GM21367 (cell line): ENCODE measurements at regions not wholly inside any gene's neighbourhood (a gene's known extent, or its start where the extent isn't known, plus 50 kb on each side); places are given as distances from the start of the nearest gene placed in this dataset.

Experiments
- ATAC-seq: cut with Tn5 transposase; IDR thresholded peaks from one replicate; pipeline ENCODE4 v1.9.1; 2021; ENCODE audit not compliant: unreplicated experiment

GRCh38 chr2:45337481-45337880 is 273.6 kb downstream of the SRBD1 start:
- ATAC-seq = no peak

GRCh38 chr2:45334205-45334604 is 276.9 kb downstream of the SRBD1 start:
- no peak for ATAC-seq

GRCh38 chr2:45332567-45332966 is 278.5 kb downstream of the SRBD1 start:
- ATAC-seq = no peak

GRCh38 chr2:45332094-45332493 is 279.0 kb downstream of the SRBD1 start:
- ATAC-seq = no peak

- no peak for ATAC-seq
Observed at GRCh38 chr2:45331410-45331786, 279.7 kb downstream of the SRBD1 start.

GRCh38 chr2:45330637-45331409 is 280.2 kb downstream of the SRBD1 start:
- ATAC-seq = no peak

GRCh38 chr2:45330108-45330507 is 281.0 kb downstream of the SRBD1 start:
- no peak for ATAC-seq

- ATAC-seq = no peak
Observed at GRCh38 chr2:45329045-45329677, 281.9 kb downstream of the SRBD1 start.

GRCh38 chr2:45328264-45328870 is 282.7 kb downstream of the SRBD1 start:
- ATAC-seq = no peak

- no peak for ATAC-seq
Observed at GRCh38 chr2:45323344-45323743, 287.7 kb downstream of the SRBD1 start.

- ATAC-seq = no peak
Observed at GRCh38 chr2:45320956-45321355, 290.1 kb downstream of the SRBD1 start.

GRCh38 chr2:45319683-45320455 is 291.2 kb downstream of the SRBD1 start:
- no peak for ATAC-seq

GRCh38 chr2:45318686-45319085 is 292.4 kb downstream of the SRBD1 start:
- no peak for ATAC-seq

GRCh38 chr2:45316576-45317338 is 294.3 kb downstream of the SRBD1 start:
- ATAC-seq = no peak

GRCh38 chr2:45315861-45316260 is 295.2 kb downstream of the SRBD1 start:
- ATAC-seq = no peak

GRCh38 chr2:45312275-45312674 is 298.8 kb downstream of the SRBD1 start:
- ATAC-seq = no peak

- no peak for ATAC-seq
Observed at GRCh38 chr2:45311559-45311958, 299.5 kb downstream of the SRBD1 start.

GRCh38 chr2:45307147-45307546 is 297.9 kb upstream of the SIX2 start:
- no peak for ATAC-seq

GRCh38 chr2:45305599-45305998 is 296.3 kb upstream of the SIX2 start:
- no peak for ATAC-seq

- ATAC-seq = no peak
Observed at GRCh38 chr2:45303417-45304202, 294.4 kb upstream of the SIX2 start.
